ENCODE measurements at regions not wholly inside any gene's neighbourhood (a gene's known extent, or its start where the extent isn't known, plus 50 kb on each side); places are given as distances from the start of the nearest gene placed in this dataset.

GRCh38 chr13:109884462-109884861, 98.1 kb upstream of the IRS2 start:
- DNase-seq (ENCODE audit: low read depth, low spot score): no peak

GRCh38 chr13:109883181-109884180, 97.1 kb upstream of the IRS2 start:
- DNase-seq (ENCODE audit: low read depth, low spot score): no peak

- no peak for DNase-seq (ENCODE audit: low read depth, low spot score)
Observed at GRCh38 chr13:109881961-109882558, 95.7 kb upstream of the IRS2 start.

- DNase-seq (ENCODE audit: low read depth, low spot score): no peak
Observed at GRCh38 chr13:109881347-109881725, 95.0 kb upstream of the IRS2 start.

GRCh38 chr13:109880371-109881346, 94.3 kb upstream of the IRS2 start:
- no peak for DNase-seq (ENCODE audit: low read depth, low spot score)

GRCh38 chr13:109879338-109879737, 93.0 kb upstream of the IRS2 start:
- no peak for DNase-seq (ENCODE audit: low read depth, low spot score)

- no peak for DNase-seq (ENCODE audit: low read depth, low spot score)
Observed at GRCh38 chr13:109877809-109878208, 91.4 kb upstream of the IRS2 start.

- DNase-seq (ENCODE audit: low read depth, low spot score): no peak
Observed at GRCh38 chr13:109875746-109876145, 89.4 kb upstream of the IRS2 start.

GRCh38 chr13:109874484-109875454, 88.4 kb upstream of the IRS2 start:
- DNase-seq (ENCODE audit: low read depth, low spot score): no peak

GRCh38 chr13:109873351-109874123, 87.2 kb upstream of the IRS2 start:
- no peak for DNase-seq (ENCODE audit: low read depth, low spot score)

GRCh38 chr13:109872864-109873263, 86.5 kb upstream of the IRS2 start:
- no peak for DNase-seq (ENCODE audit: low read depth, low spot score)

GRCh38 chr13:109870696-109871370, 84.5 kb upstream of the IRS2 start:
- DNase-seq (ENCODE audit: low read depth, low spot score): no peak

GRCh38 chr13:109870274-109870673, 83.9 kb upstream of the IRS2 start:
- DNase-seq (ENCODE audit: low read depth, low spot score): no peak

- DNase-seq (ENCODE audit: low read depth, low spot score): no peak
Observed at GRCh38 chr13:109869312-109870237, 83.2 kb upstream of the IRS2 start.

- no peak for DNase-seq (ENCODE audit: low read depth, low spot score)
Observed at GRCh38 chr13:109868578-109869311, 82.4 kb upstream of the IRS2 start.

- DNase-seq (ENCODE audit: low read depth, low spot score): no peak
Observed at GRCh38 chr13:109867766-109868165, 81.4 kb upstream of the IRS2 start.

- DNase-seq (ENCODE audit: low read depth, low spot score): no peak
Observed at GRCh38 chr13:109862627-109863026, 76.2 kb upstream of the IRS2 start.
